ENCODE measurements at regions not wholly inside any gene's neighbourhood (a gene's known extent, or its start where the extent isn't known, plus 50 kb on each side); places are given as distances from the start of the nearest gene placed in this dataset.
A peak's percentile ranks its signal among the peaks of the same experiment; 100 is the strongest.

- TF ChIP-seq CTCF (conservative IDR thresholded peaks at IDR 0.05; ENCODE audit: low read length) = no peak
- H3K4me3 ChIP-seq (ENCODE audit: low read length) = no peak overlapping the region
- peak; percentile 16 for DNase-seq (ENCODE audit: low read depth)
These were observed 215.4 kb upstream of the DIO2 start for GRCh38 chr14:80426683-80427082.

- H3K4me3 ChIP-seq (ENCODE audit: low read length) = no peak overlapping the region
These were observed 214.4 kb upstream of the DIO2 start for GRCh38 chr14:80425686-80426085.

GRCh38 chr14:80419769-80420168 is 208.5 kb upstream of the DIO2 start:
- H3K4me3 ChIP-seq (ENCODE audit: low read length) = no peak overlapping the region
- no peak for DNase-seq (ENCODE audit: low read depth)
- no peak for TF ChIP-seq CTCF (conservative IDR thresholded peaks at IDR 0.05; ENCODE audit: low read length)

More at GRCh38 chr14:80425686-80426085, 214.4 kb upstream of the DIO2 start:
- no peak for TF ChIP-seq CTCF (conservative IDR thresholded peaks at IDR 0.05; ENCODE audit: low read length)
- DNase-seq (ENCODE audit: low read depth) = peak; percentile 84

DNA sequence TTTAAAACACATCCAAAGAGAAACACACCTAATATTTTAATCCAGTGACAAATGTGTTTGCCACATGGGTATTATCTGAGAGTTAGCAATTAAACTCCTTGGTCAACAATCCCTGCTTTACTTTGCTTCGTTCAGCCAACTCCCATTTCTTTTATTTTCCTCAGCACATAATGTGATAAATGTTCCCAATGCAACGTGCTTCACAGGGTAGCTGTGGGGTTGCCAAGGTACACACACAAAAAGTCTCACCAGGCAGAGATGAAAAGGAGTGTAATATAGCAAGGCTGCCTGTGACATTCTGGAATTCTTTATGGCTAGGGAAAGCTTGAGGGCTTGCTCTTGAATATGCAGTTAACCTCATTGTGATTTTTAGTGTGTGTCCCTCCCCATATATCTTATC is 208.0 kb upstream of the DIO2 start:
- H3K4me3 ChIP-seq (ENCODE audit: low read length) = no peak overlapping the region
- no peak for TF ChIP-seq CTCF (conservative IDR thresholded peaks at IDR 0.05; ENCODE audit: low read length)
- DNase-seq (ENCODE audit: low read depth) = no peak

DNA sequence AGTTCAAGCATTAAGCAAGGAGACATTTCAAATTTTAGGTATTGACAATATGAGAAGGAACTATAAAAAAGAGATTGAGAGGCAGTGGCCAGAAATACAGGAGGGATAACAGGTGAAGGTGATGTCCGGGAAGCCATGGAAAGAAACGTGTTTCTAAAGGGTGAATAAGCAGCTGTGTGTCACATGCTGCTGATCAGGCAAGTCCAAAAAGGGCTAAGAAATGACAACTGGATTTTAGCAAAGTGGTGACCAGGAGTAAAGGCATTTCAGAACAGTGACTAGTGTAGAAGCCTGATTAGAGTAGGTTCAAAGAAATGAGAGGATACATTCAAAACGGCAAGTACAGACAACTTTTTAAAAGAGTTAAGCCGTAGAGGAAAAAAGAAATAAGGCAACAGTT is 204.3 kb upstream of the DIO2 start:
- H3K4me3 ChIP-seq (ENCODE audit: low read length) = no peak overlapping the region
- no peak for DNase-seq (ENCODE audit: low read depth)
- TF ChIP-seq CTCF (conservative IDR thresholded peaks at IDR 0.05; ENCODE audit: low read length) = no peak

DNA sequence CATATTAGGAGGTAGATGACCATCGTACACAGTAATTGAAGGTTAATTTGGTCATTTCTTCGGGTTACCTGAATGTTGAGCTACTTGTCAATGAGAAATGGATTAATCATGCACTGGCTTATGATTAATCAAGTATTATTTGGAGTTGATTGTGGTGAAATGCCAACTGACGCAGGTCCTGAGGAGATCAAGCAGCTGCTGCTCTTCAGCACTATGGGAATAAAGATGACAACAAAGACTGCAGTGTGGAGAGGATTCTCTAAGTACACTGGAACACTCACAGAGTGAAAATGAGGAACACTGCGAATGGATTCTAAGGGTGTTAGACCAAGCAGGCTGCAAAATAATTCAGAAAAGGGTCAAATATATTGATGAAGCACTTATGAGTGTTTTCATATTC is 202.8 kb upstream of the DIO2 start:
- no peak for DNase-seq (ENCODE audit: low read depth)
- TF ChIP-seq CTCF (conservative IDR thresholded peaks at IDR 0.05; ENCODE audit: low read length) = no peak
- H3K4me3 ChIP-seq (ENCODE audit: low read length) = no peak overlapping the region

DNA sequence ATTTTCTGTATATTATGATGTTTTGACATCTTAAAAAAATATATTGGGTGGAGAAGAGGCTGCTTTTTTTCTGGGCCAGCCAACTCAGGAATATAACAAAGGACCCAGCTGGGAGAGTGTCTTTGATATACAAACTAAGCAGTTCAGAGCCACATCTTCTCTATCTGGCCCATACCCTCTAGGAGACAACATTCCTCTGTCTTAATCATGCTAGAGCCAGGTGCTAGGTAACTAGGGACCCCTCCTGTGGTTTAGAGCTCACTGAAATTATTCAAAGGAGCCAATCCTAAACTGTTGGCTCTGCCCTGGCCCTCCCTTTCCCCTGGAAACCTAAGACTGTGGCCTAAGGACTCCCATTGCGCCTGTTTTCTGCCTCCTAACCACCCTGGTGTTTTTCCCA is 193.1 kb upstream of the DIO2 start:
- no peak for TF ChIP-seq CTCF (conservative IDR thresholded peaks at IDR 0.05; ENCODE audit: low read length)
- no peak overlapping the region for H3K4me3 ChIP-seq (ENCODE audit: low read length)
- no peak for DNase-seq (ENCODE audit: low read depth)
